Stimulated activated CD4-positive, alpha-beta T cell treated with anti-CD3 and anti-CD28 coated beads, Interleukin-2, amount 100 ng/mL, for 4 hours (primary cell): ENCODE measurements at regions not wholly inside any gene's neighbourhood (a gene's known extent, or its start where the extent isn't known, plus 50 kb on each side); places are given as distances from the start of the nearest gene placed in this dataset.

Experiments used
- DNase-seq: peaks from one replicate; pipeline ENCODE4 v3.0.0-alpha.2; 2020; ENCODE audit warnings: low read depth

- DNase-seq: no peak
Observed at GRCh38 chr9:89793551-89793950, 188.7 kb downstream of the GADD45G start.

- no peak for DNase-seq
Observed at GRCh38 chr9:89794918-89795317, 190.1 kb downstream of the GADD45G start.

GRCh38 chr9:89795538-89796195 lies 190.9 kb downstream of the GADD45G start:
- DNase-seq: no peak

- DNase-seq: no peak
Observed at GRCh38 chr9:89796606-89797005, 191.8 kb downstream of the GADD45G start.

- DNase-seq: no peak
Observed at GRCh38 chr9:89797255-89797654, 192.4 kb downstream of the GADD45G start.

GRCh38 chr9:89797937-89798455 lies 193.2 kb downstream of the GADD45G start:
- no peak for DNase-seq

- no peak for DNase-seq
Observed at GRCh38 chr9:89798547-89799120, 193.8 kb downstream of the GADD45G start.

- DNase-seq: no peak
Observed at GRCh38 chr9:89799221-89799620, 194.4 kb downstream of the GADD45G start.

GRCh38 chr9:89799766-89800165 lies 195.0 kb downstream of the GADD45G start:
- DNase-seq: no peak

- DNase-seq: no peak
Observed at GRCh38 chr9:89801341-89801740, 196.5 kb downstream of the GADD45G start.

- no peak for DNase-seq
Observed at GRCh38 chr9:89801742-89802670, 197.2 kb downstream of the GADD45G start.

- DNase-seq: no peak
Observed at GRCh38 chr9:89802781-89803355, 198.1 kb downstream of the GADD45G start.

GRCh38 chr9:89803403-89803802 lies 198.6 kb downstream of the GADD45G start:
- no peak for DNase-seq

- DNase-seq: no peak
Observed at GRCh38 chr9:89804766-89805531, 200.1 kb downstream of the GADD45G start.

GRCh38 chr9:89805571-89806292 lies 200.9 kb downstream of the GADD45G start:
- no peak for DNase-seq

- no peak for DNase-seq
Observed at GRCh38 chr9:89806371-89807100, 201.7 kb downstream of the GADD45G start.

GRCh38 chr9:89807101-89807395 lies 202.2 kb downstream of the GADD45G start:
- DNase-seq: no peak

GRCh38 chr9:89807682-89808075 lies 202.9 kb downstream of the GADD45G start:
- DNase-seq: no peak

GRCh38 chr9:89808076-89808755 lies 203.4 kb downstream of the GADD45G start:
- no peak for DNase-seq

GRCh38 chr9:89808756-89809181 lies 204.0 kb downstream of the GADD45G start:
- no peak for DNase-seq
